ENCODE measurements at regions not wholly inside any gene's neighbourhood (a gene's known extent, or its start where the extent isn't known, plus 50 kb on each side); places are given as distances from the start of the nearest gene placed in this dataset.

DNA sequence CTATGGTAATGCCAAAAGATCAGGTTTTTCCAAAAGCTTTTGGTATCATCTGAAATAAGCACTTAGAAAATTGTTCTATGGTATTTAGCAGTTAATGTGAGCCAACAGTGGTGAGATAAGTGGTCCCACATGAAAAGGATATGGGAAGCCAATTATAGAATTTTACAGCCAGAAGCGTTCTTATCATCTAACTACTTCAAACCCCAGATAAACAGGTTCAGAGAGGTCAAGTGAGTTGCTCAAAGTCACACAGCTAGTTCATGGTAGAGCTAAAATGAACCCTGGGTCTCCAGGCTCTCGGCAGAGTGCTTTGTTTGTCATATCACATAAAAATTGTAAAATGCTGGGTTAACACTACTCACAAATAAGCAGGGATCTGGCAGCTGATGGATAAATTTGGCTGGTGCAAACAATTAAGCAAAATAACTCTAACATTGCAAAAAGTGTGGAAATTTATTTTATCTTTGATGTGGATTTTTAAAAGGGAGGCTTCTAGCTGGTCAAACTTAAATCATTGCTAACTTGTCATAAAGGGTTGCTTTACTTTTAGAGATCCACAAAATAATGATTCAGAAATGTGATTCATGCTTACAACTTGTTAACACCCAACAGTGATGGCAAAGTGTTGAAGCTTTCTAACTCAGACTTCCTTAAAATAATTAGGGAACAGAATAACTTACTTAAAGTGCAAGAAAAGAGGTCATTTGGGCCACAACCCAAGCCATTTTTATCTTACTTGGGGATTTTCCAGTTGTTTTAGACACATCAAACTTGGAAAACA, 202.8 kb upstream of the TBC1D5 start:
- H3K9me2 ChIP-seq: no peaks in the 10 kb centered on the region
- no peaks in the 10 kb centered on the region for H3K27me3 ChIP-seq (ENCODE audit: insufficient read depth)
- no peaks in the 10 kb centered on the region; a peak in 1 of 4 replicates for H3K4me1 ChIP-seq (ENCODE audit: control insufficient read depth in 1 of 2, insufficient read depth in 2 of 2, low read depth in 1 of 2, low read length in 1 of 2)
- 59% methylated on average over 2 of the region's 2 CpGs for WGBS (ENCODE audit: low lambda C conversion rate)
- no peaks in the 10 kb centered on the region for H3K9me3 ChIP-seq
- DNase-seq: no peak
- no peak overlapping the region for H3K4me2 ChIP-seq
- ChIA-PET CTCF (interaction anchor here (0.6 to 1.2 kb wide), 2 partner anchors 9 to 71 kb away, joined by 3 to 4 read pairs; no protein-coding TSS in a partner anchor), POLR2A (no interaction called here)
- TF ChIP-seq SIN3A (IDR thresholded peaks at IDR 0.05; ENCODE audit: borderline replicate concordance, low read depth, low read length): no peak
- TF ChIP-seq TCF12 (IDR thresholded peaks at IDR 0.05): no peak
- TF ChIP-seq FOXJ3 (CRISPR knock-in tag; IDR thresholded peaks at IDR 0.05): no peak
- TF ChIP-seq TEAD4 (IDR thresholded peaks at IDR 0.05; ENCODE audit: borderline replicate concordance, insufficient read depth): no peak
- TF ChIP-seq NRF1 (IDR thresholded peaks at IDR 0.05; ENCODE audit: low read depth, low read length): no peak
- no peak for TF ChIP-seq GATA2 (CRISPR knock-in tag; IDR thresholded peaks at IDR 0.05)
- H3K27ac ChIP-seq (ENCODE audit: low read depth in 2 of 2, low read length in 1 of 2): no peak overlapping the region
- H3F3A ChIP-seq (replicated peaks; ENCODE audit: insufficient read depth): no peaks in the 10 kb centered on the region
- H3K4me3 ChIP-seq (ENCODE audit: low read depth in 2 of 2, low read length in 1 of 2): no peak overlapping the region
- H3K79me2 ChIP-seq (ENCODE audit: insufficient read depth): no peaks in the 10 kb centered on the region
- no peak overlapping the region for H3K9ac ChIP-seq
- H3K36me3 ChIP-seq (replicated peaks in 1 of 2; ENCODE audit: control insufficient read depth in 1 of 2, insufficient read depth in 2 of 2, low read length in 1 of 2): no peaks in the 10 kb centered on the region
- H2AFZ ChIP-seq (ENCODE audit: low read depth): no peak overlapping the region
- H4K20me1 ChIP-seq (ENCODE audit: insufficient read depth): no peaks in the 10 kb centered on the region

DNA sequence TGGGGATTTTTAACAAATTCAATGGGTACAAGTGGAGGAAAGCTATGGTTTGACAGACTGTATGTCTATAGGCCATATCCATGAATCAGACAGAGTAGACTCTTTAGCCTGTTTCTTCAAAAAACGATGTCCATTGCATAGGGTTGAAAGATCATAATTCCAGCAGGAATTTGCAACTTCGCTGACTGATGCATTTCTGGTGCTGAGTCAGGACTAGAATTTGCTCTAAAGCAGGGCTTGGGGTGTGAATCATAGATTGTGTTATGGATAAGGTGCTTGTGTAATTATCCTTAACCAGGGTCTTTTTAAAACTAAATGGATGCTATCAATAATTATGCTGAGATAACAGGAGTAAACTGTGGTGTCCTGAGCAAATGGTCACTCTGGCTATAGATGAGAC, 200.4 kb upstream of the TBC1D5 start:
- WGBS (ENCODE audit: low lambda C conversion rate): 49% methylated on average over 2 of the region's 2 CpGs
- no peak for DNase-seq
- Histone ChIP-seq H4K20me1 (ENCODE audit: insufficient read depth) (no peaks in the 10 kb centered on the region), H3K36me3 (replicated peaks in 1 of 2; ENCODE audit: control insufficient read depth in 1 of 2, insufficient read depth in 2 of 2, low read length in 1 of 2) (no peaks in the 10 kb centered on the region), H3F3A (replicated peaks; ENCODE audit: insufficient read depth) (no peaks in the 10 kb centered on the region), H3K9me3 (no peaks in the 10 kb centered on the region), H3K9ac (no peak overlapping the region), H3K27me3 (ENCODE audit: insufficient read depth) (no peaks in the 10 kb centered on the region), H3K9me2 (no peaks in the 10 kb centered on the region), H3K79me2 (ENCODE audit: insufficient read depth) (no peaks in the 10 kb centered on the region), H2AFZ (ENCODE audit: low read depth) (no peak overlapping the region), H3K4me1 (ENCODE audit: control insufficient read depth in 1 of 2, insufficient read depth in 2 of 2, low read depth in 1 of 2, low read length in 1 of 2) (no peaks in the 10 kb centered on the region; a peak in 2 of 4 replicates), H3K27ac (ENCODE audit: low read depth in 2 of 2, low read length in 1 of 2) (no peak overlapping the region), H3K4me3 (ENCODE audit: low read depth in 2 of 2, low read length in 1 of 2) (no peak overlapping the region), H3K4me2 (no peak overlapping the region)
- TF ChIP-seq FOSL2 (IDR thresholded peaks at IDR 0.05; ENCODE audit: borderline replicate concordance, low read depth) (no peak), MXI1 (IDR thresholded peaks at IDR 0.05; ENCODE audit: low read depth, low read length) (no peak), SIN3A (IDR thresholded peaks at IDR 0.05; ENCODE audit: borderline replicate concordance, low read depth, low read length) (no peak), RAD21 (IDR thresholded peaks at IDR 0.05; ENCODE audit: low read length) (no peak), SMC3 (IDR thresholded peaks at IDR 0.05; ENCODE audit: low read depth, low read length) (no peak), GATA2 (CRISPR knock-in tag; IDR thresholded peaks at IDR 0.05) (no peak), CHD2 (IDR thresholded peaks at IDR 0.05; ENCODE audit: low read length, partially characterized antibody) (no peak), RFX5 (IDR thresholded peaks at IDR 0.05; ENCODE audit: low read length) (no peak), REST (IDR thresholded peaks at IDR 0.05; ENCODE audit: low read depth, low read length) (no peak), TAF1 (IDR thresholded peaks at IDR 0.05; ENCODE audit: borderline replicate concordance, low read depth, low read length) (no peak)
- TF ChIP-seq, protein P1, sequence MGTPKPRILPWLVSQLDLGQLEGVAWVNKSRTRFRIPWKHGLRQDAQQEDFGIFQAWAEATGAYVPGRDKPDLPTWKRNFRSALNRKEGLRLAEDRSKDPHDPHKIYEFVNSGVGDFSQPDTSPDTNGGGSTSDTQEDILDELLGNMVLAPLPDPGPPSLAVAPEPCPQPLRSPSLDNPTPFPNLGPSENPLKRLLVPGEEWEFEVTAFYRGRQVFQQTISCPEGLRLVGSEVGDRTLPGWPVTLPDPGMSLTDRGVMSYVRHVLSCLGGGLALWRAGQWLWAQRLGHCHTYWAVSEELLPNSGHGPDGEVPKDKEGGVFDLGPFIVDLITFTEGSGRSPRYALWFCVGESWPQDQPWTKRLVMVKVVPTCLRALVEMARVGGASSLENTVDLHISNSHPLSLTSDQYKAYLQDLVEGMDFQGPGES (IDR thresholded peaks at IDR 0.05; ENCODE audit: low read depth, low read length): no peak
- ChIA-PET POLR2A (no interaction called here), CTCF (no interaction called here)

All from SK-N-SH (cell line).